ENCODE measurements at regions not wholly inside any gene's neighbourhood (a gene's known extent, or its start where the extent isn't known, plus 50 kb on each side); places are given as distances from the start of the nearest gene placed in this dataset.

GRCh38 chr22:44385781-44386180 lies 73.0 kb upstream of the SHISAL1 start:
- TF ChIP-seq EP300 (IDR thresholded peaks at IDR 0.05) (no peak), POLR2A (IDR thresholded peaks at IDR 0.05) (no peak), POLR2AphosphoS5 (IDR thresholded peaks at IDR 0.05) (no peak)
- TF ChIP-seq, protein P1, sequence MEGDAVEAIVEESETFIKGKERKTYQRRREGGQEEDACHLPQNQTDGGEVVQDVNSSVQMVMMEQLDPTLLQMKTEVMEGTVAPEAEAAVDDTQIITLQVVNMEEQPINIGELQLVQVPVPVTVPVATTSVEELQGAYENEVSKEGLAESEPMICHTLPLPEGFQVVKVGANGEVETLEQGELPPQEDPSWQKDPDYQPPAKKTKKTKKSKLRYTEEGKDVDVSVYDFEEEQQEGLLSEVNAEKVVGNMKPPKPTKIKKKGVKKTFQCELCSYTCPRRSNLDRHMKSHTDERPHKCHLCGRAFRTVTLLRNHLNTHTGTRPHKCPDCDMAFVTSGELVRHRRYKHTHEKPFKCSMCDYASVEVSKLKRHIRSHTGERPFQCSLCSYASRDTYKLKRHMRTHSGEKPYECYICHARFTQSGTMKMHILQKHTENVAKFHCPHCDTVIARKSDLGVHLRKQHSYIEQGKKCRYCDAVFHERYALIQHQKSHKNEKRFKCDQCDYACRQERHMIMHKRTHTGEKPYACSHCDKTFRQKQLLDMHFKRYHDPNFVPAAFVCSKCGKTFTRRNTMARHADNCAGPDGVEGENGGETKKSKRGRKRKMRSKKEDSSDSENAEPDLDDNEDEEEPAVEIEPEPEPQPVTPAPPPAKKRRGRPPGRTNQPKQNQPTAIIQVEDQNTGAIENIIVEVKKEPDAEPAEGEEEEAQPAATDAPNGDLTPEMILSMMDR (IDR thresholded peaks at IDR 0.05) = no peak
- intact Hi-C loops (cut with DNase I) = no loop called here
- H3K27me3 ChIP-seq = no peaks in the 10 kb centered on the region
- H3K9me3 ChIP-seq = no peaks in the 10 kb centered on the region
- no peaks in the 10 kb centered on the region for H3K36me3 ChIP-seq
- H3K27ac ChIP-seq = no peak overlapping the region
- H3K4me1 ChIP-seq = peaks cover 0 to 15% (median 9%) of the 10 kb centered on the region in 4 donors
- 83 to 88% methylated on average over 12 of the region's 12 CpGs for WGBS, 2 donors
- H3K4me3 ChIP-seq = no peak overlapping the region
- peak; percentile 54 for DNase-seq

- no peak overlapping the region for H3K27ac ChIP-seq
- TF ChIP-seq, protein P1 (IDR thresholded peaks at IDR 0.05) = no peak
- TF ChIP-seq POLR2A (IDR thresholded peaks at IDR 0.05) (no peak), EP300 (IDR thresholded peaks at IDR 0.05) (no peak), POLR2AphosphoS5 (IDR thresholded peaks at IDR 0.05) (no peak)
- H3K27me3 ChIP-seq = no peaks in the 10 kb centered on the region
- no peaks in the 10 kb centered on the region for H3K9me3 ChIP-seq
- 82 to 85% methylated on average over 14 of the region's 14 CpGs for WGBS, 2 donors
- H3K4me3 ChIP-seq = no peak overlapping the region
- DNase-seq = peak; percentile 50
- H3K4me1 ChIP-seq = peaks cover 0 to 20% (median 11%) of the 10 kb centered on the region in 4 donors
- intact Hi-C loops (cut with DNase I) = no loop called here
- no peaks in the 10 kb centered on the region for H3K36me3 ChIP-seq
Observed at GRCh38 chr22:44385296-44385610, 72.5 kb upstream of the SHISAL1 start.

GRCh38 chr22:44384563-44385295 lies 72.0 kb upstream of the SHISAL1 start:
- TF ChIP-seq EP300 (IDR thresholded peaks at IDR 0.05) = no peak
- TF ChIP-seq, protein P1 (IDR thresholded peaks at IDR 0.05) = no peak
- TF ChIP-seq POLR2A (IDR thresholded peaks at IDR 0.05) = no peak
- TF ChIP-seq POLR2AphosphoS5 (IDR thresholded peaks at IDR 0.05) = no peak
- WGBS, 2 donors = 73 to 85% methylated on average over 12 of the region's 12 CpGs
- no peak overlapping the region for H3K4me3 ChIP-seq
- peaks cover 0 to 21% (median 11%) of the 10 kb centered on the region in 4 donors for H3K4me1 ChIP-seq
- no peaks in the 10 kb centered on the region for H3K36me3 ChIP-seq
- no peaks in the 10 kb centered on the region for H3K27me3 ChIP-seq
- DNase-seq = peak; percentile 46
- intact Hi-C loops (cut with DNase I) = no loop called here
- H3K9me3 ChIP-seq = no peaks in the 10 kb centered on the region
- no peak overlapping the region for H3K27ac ChIP-seq

GRCh38 chr22:44383652-44384562 lies 71.2 kb upstream of the SHISAL1 start:
- no peak overlapping the region for H3K4me3 ChIP-seq
- H3K27ac ChIP-seq = no peak overlapping the region
- peak; percentile 32 for DNase-seq
- intact Hi-C loops (cut with DNase I) = no loop called here
- peaks cover 0 to 21% (median 11%) of the 10 kb centered on the region in 4 donors for H3K4me1 ChIP-seq
- no peaks in the 10 kb centered on the region for H3K27me3 ChIP-seq
- TF ChIP-seq POLR2A (IDR thresholded peaks at IDR 0.05) (no peak), POLR2AphosphoS5 (IDR thresholded peaks at IDR 0.05) (no peak), EP300 (IDR thresholded peaks at IDR 0.05) (no peak)
- TF ChIP-seq, protein P1 (IDR thresholded peaks at IDR 0.05) = no peak
- 60 to 70% methylated on average over 14 of the region's 14 CpGs for WGBS, 2 donors
- H3K9me3 ChIP-seq = no peaks in the 10 kb centered on the region
- no peaks in the 10 kb centered on the region for H3K36me3 ChIP-seq

Data from sigmoid colon (tissue), 6 donors.